GM12891 (cell line): ENCODE measurements at regions not wholly inside any gene's neighbourhood (a gene's known extent, or its start where the extent isn't known, plus 50 kb on each side); places are given as distances from the start of the nearest gene placed in this dataset.

ENCODE experiments used
- DNase-seq: peaks from one replicate; pipeline ENCODE4 v3.0.0; 2011; ENCODE audit warnings: low spot score; ENCODE audit not compliant: insufficient read length
- FAIRE-seq: peaks from 2 replicates; lab custom pipeline; 2011; peaks lifted over from hg19 to GRCh38; lab: Jason Lieb, UNC
- PAX5 ChIP-seq: IDR thresholded peaks from 2 replicates; pipeline ENCODE4 v1.6.1; 2011; ENCODE audit warnings: low read length, moderate library complexity, mild to moderate bottlenecking; ENCODE audit not compliant: insufficient read depth, severe bottlenecking
- POLR2A ChIP-seq: IDR thresholded peaks from 2 replicates; pipeline ENCODE4 v1.6.1; 2011; ENCODE audit warnings: low read depth, low read length, control low read depth
- POLR2AphosphoS5 ChIP-seq: IDR thresholded peaks from 2 replicates; pipeline ENCODE4 v1.6.1; 2011; ENCODE audit warnings: low read depth, low read length, control low read depth
- POU2F2 ChIP-seq: IDR thresholded peaks from 2 replicates; pipeline ENCODE4 v1.6.1; 2011; ENCODE audit warnings: low read depth, mild to moderate bottlenecking, control low read depth, low read length, moderate library complexity
- SPI1 ChIP-seq: IDR thresholded peaks from 2 replicates; pipeline ENCODE4 v1.6.1; 2011; ENCODE audit warnings: low read depth, low read length, control low read depth
- TAF1 ChIP-seq: IDR thresholded peaks from 2 replicates; pipeline ENCODE4 v1.6.1; 2011; ENCODE audit warnings: low read depth, low read length, control low read depth

DNA sequence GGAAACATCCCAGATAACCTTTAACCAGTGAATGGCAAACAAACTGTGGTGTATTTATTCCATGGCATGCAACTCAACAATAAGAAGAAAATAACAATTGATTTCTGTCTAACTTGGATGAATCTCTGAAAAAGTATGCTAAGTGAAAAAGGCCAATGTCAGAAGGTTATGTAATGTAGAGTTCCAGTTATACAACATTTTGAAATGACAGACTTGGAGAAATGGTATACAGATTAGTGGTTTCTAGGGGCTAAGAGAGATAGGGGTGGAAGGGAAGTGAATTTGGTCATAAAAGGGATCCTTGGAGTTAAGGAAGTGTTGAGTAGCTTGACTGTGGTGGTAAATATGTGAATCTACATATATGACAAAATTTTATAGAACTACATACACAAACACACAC is 269.4 kb upstream of the SUCLG2 start:
- FAIRE-seq (no peak), DNase-seq (no peak)
- TF ChIP-seq POLR2A (no peak), TAF1 (no peak), SPI1 (no peak), PAX5 (no peak), POLR2AphosphoS5 (no peak), POU2F2 (no peak)

DNA sequence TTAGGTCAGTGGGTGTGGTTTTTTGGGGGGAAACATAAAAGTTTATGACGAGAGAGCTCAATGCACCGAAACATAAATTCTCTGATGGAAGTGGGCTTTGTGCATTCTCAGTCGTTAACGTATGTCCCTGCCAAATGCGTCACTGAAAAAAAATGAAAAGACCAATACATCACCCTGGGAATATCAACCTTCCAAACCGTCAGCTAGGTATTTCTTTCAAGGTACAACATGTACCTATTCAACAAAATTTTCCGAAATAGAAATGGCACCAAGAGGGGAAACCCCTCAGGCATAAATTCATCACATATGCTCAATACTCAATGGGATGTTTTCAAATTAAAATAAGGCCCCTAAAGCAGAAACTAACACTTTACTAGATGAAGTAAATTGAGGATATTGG is 266.6 kb upstream of the SUCLG2 start:
- DNase-seq = no peak

DNA sequence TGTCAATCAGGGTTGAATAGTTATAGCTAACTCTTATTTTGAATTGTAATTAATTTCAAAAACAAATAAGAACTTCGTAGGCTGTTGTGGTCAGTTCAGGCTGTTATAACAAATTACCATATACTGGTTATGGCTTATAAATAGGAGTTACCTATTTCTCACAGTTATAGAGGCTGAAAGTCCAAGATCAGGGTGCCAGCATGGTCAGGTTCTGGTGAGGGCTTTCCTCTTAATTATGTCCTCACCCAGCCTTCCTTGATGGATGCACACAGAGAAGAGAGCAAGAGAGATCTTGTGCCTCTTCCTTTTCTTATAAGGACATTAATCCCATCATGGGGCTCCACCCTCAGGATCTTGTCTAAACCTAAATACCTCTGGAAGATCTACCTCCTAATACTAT is 265.9 kb upstream of the SUCLG2 start:
- DNase-seq (no peak), FAIRE-seq (no peak)
- TF ChIP-seq TAF1 = no peak
- TF ChIP-seq POLR2AphosphoS5 = no peak
- no peak for TF ChIP-seq SPI1
- TF ChIP-seq POU2F2 = no peak
- no peak for TF ChIP-seq POLR2A
- no peak for TF ChIP-seq PAX5

More for the DNA sequence above, 266.6 kb upstream of the SUCLG2 start:
- no peak for FAIRE-seq
- no peak for TF ChIP-seq TAF1
- no peak for TF ChIP-seq PAX5
- TF ChIP-seq POLR2A = no peak
- TF ChIP-seq POU2F2 = no peak
- no peak for TF ChIP-seq POLR2AphosphoS5
- no peak for TF ChIP-seq SPI1

DNA sequence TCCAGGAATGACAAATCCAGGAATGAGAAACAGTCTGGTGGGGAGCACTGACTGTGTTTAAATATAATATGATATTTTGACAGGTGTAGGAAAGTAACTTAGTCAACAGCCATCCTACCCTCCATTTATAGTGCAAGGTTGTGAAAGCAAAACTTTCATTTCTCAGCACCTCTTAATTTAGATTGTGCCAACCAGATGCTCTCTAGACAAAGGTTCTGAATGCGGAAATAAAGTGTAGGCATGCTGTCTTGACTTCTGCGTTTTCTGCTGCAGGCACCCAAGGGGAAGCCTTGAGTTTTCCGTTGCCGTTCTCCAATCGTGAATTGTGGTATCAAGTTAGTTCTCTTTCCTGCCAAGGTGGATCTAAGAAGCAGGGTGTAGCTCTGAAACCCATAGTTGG is 261.9 kb upstream of the SUCLG2 start:
- no peak for TF ChIP-seq POLR2AphosphoS5
- no peak for TF ChIP-seq PAX5
- TF ChIP-seq SPI1 = no peak
- TF ChIP-seq TAF1 = no peak
- no peak for TF ChIP-seq POU2F2
- TF ChIP-seq POLR2A = no peak
- no peak for FAIRE-seq

DNA sequence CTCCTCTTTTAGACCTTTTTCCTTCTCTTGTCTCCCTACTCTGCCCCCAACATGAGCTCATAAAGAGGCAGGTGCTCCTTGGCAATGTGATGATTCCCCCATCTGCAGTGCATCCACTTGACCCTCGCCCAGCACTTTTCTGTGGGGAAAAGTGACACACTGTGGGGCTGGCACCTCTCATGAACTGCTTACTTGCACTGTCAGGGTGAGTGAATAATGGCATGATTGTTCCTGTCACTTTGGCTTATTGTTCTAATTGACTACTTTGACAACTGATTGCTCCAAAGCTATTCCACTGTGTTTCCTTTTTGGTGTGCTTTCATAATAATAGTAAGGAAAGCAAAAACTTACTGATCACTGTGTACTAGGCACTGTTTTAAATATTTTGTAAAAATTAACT is 253.3 kb upstream of the SUCLG2 start:
- DNase-seq = no peak
- FAIRE-seq = no peak
- TF ChIP-seq POU2F2 (no peak), SPI1 (no peak), POLR2A (no peak), POLR2AphosphoS5 (no peak), PAX5 (no peak)

More for the DNA sequence above, 261.9 kb upstream of the SUCLG2 start:
- no peak for DNase-seq

DNA sequence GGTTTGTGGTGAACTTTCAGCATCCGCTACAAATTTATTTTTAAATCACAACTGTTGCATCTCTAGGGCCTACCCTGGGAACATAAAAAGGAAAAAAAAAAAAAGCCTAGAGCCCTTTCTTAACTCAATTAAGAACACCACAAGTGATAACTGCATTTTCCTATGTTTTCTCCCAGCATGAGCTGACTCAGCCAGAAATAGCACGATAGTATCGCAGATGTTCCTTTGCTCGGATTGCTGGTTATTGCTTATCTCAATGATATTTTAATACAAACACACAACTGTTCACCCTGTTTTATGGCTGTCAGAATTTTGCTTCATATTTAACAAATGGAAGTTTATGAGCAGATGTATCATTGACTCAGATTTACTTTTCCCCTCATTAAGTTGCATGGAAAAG is 251.8 kb upstream of the SUCLG2 start:
- TF ChIP-seq POLR2A (no peak), TAF1 (no peak), POLR2AphosphoS5 (no peak), PAX5 (no peak)
- DNase-seq (no peak), FAIRE-seq (no peak)

DNA sequence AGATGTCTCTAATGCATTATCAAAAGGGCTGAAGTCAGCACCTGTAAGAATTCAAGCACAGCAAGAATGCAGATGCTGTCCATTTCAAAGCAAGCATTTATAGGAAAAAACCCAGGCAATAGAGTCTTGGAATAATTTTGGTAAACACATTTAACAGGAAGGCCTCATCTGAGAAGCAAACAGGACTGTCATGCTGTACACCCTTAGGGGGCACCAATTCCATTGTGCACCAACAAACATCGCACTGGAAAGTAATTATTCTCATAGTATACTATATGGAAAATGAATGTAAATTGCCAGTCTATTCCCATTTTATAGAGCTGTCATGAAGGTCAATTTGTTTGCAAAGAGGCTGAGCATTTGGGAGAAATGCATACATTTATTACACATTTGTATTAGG is 247.3 kb upstream of the SUCLG2 start:
- TF ChIP-seq PAX5 (no peak), POLR2AphosphoS5 (no peak), POU2F2 (no peak), POLR2A (no peak), SPI1 (no peak), TAF1 (no peak)
- DNase-seq = no peak
- FAIRE-seq = no peak

- DNase-seq = no peak
- no peak for TF ChIP-seq SPI1
- no peak for TF ChIP-seq POLR2AphosphoS5
- no peak for TF ChIP-seq TAF1
- TF ChIP-seq PAX5 = no peak
- no peak for TF ChIP-seq POU2F2
- TF ChIP-seq POLR2A = no peak
- FAIRE-seq = no peak
Observed at GRCh38 chr3:67898916-67899315, 244.5 kb upstream of the SUCLG2 start.

DNA sequence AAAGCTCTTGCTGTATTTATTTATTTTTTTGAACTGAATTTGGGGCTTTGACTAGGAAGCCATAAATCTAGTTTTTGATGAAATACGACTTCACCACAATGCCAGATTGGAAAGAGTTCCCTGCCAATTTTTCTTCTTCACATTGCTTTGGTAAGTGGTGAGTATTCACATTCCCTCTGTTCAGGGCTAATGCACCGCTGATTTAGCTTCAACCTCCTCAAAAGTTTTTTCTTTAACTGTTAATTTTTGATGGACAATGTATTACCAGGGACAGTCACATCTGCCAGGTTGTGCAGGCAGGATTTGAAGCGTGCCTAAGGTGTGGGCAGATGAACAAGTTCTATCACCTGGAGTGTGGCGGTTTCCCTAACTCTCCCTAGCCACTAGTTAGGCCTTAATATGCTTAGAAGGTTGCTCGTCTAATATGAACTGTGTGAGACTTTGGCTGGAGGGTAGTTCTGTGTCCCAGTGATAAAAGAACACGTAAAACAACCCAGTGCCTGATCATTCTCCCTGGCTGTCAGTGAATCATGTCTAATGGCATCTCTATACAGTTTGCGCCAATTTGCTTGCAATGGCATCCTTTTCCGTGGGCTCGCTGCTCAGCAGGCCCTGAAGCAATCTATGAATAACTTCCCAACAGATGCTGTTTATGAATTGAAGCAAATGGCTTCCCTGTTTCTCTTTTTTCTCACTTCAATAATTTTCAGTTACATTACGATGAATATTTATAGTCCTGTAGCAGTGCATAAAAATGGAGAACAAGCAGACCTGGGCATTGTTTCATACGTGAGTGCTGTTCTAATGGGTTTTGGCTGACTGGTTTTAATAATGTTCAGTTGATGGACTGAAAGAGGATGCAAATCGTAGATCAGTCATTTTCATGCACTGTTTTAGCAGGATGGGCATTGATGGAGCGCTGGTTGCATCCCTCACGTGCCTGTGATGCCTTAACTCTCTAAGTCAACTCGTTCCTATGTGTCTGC is 243.2 kb upstream of the SUCLG2 start:
- no peak for FAIRE-seq
- DNase-seq = no peak
- no peak for TF ChIP-seq POLR2A
- TF ChIP-seq POU2F2 = no peak
- TF ChIP-seq SPI1 = no peak
- TF ChIP-seq TAF1 = no peak
- TF ChIP-seq POLR2AphosphoS5 = no peak
- TF ChIP-seq PAX5 = no peak

GRCh38 chr3:67896130-67896529 is 241.7 kb upstream of the SUCLG2 start:
- DNase-seq (no peak), FAIRE-seq (no peak)
- TF ChIP-seq PAX5 = no peak
- TF ChIP-seq TAF1 = no peak
- TF ChIP-seq SPI1 = no peak
- no peak for TF ChIP-seq POLR2A
- TF ChIP-seq POLR2AphosphoS5 = no peak
- no peak for TF ChIP-seq POU2F2
